ENCODE measurements at regions not wholly inside any gene's neighbourhood (a gene's known extent, or its start where the extent isn't known, plus 50 kb on each side); places are given as distances from the start of the nearest gene placed in this dataset.
"Not testable (repeated sequence)": the region's sequence is repeated elsewhere in the genome, so short reads cannot be mapped to it uniquely, and the experiment has no call there.

DNA sequence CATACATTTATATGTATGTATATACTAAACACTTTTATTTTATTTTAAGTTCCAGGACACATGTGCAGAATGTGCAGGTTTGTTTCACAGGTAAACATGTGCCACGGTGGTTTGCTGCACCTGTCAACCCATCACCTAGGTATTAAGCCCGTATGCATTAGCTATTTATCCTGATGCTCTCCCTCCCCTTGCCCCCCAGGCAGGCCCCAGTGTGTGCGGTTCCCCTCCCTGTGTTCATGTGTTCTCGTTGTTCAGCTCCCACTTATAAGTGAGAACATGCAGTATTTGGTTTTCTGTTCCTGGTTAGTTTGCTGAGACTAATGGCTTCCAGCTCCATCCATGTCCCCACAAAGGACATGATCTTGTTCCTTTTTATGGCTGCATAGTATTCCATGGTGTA lies 158.3 kb downstream of the TMEM132E start:
- intact Hi-C loops (cut with DNase I); H3K27me3 ChIP-seq (ENCODE audit: control insufficient read depth, insufficient read depth); H3K4me3 ChIP-seq (ENCODE audit: low read length); H3K9me3 ChIP-seq (ENCODE audit: control insufficient read depth, low read length); H3K4me1 ChIP-seq (ENCODE audit: control insufficient read depth, insufficient read depth, low read length); ATAC-seq; DNase-seq; H3K27ac ChIP-seq (ENCODE audit: low read length): not testable (repeated sequence)
- 88% methylated on average over 4 of the region's 4 CpGs for WGBS

DNA sequence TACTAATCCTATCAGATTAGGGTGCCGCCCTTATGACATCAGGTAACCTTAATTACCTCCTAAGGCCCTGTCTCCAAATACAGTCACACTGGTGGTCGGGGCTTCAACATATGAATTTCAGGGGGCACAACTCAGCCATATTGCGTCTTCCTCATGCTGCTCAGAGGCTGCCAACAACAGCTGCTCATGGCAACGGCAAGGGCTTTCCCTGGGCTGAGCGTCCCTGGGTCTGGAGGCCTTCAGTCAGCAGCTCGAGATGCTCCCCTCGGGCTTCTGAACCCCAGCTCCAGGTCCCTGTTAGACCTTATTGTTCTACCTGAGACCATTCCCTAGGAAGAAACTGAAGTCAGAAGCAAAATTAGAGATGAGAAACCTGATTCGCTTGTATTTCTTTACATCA lies 157.2 kb downstream of the TMEM132E start:
- intact Hi-C loops (cut with DNase I) = no loop called here
- H3K9me3 ChIP-seq (ENCODE audit: control insufficient read depth, low read length) = no peaks in the 10 kb centered on the region
- 65% methylated on average over 8 of the region's 8 CpGs for WGBS
- H3K4me3 ChIP-seq (ENCODE audit: low read length) = no peak overlapping the region
- DNase-seq (no peak), ATAC-seq (no peak)
- H3K4me1 ChIP-seq (ENCODE audit: control insufficient read depth, insufficient read depth, low read length) = no peaks in the 10 kb centered on the region
- no peaks in the 10 kb centered on the region for H3K27me3 ChIP-seq (ENCODE audit: control insufficient read depth, insufficient read depth)
- H3K27ac ChIP-seq (ENCODE audit: low read length) = no peak overlapping the region

DNA sequence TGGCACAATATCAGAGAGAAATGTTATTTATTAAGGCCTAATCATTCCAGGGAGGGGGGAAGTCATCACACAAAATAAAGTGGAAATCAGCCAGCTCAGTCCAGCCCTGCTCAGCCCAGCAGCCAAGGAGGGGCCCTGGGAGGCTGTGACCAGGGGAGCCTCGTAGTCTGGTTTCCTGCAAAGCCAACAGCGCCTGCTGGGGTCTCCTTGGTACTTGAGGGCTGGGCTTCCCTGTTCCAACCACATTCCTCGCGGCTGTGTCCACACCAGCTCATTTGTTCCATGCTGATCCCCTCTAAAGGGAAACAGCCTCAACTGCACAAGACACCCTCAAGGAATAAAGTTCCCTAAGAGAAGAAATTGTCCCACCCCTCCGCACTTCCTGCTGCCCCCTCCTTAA lies 154.0 kb downstream of the TMEM132E start:
- Histone ChIP-seq H3K27me3 (ENCODE audit: control insufficient read depth, insufficient read depth) (no peaks in the 10 kb centered on the region), H3K4me1 (ENCODE audit: control insufficient read depth, insufficient read depth, low read length) (no peaks in the 10 kb centered on the region), H3K4me3 (ENCODE audit: low read length) (no peak overlapping the region), H3K27ac (ENCODE audit: low read length) (no peak overlapping the region), H3K9me3 (ENCODE audit: control insufficient read depth, low read length) (no peaks in the 10 kb centered on the region)
- no peak for ATAC-seq
- intact Hi-C loops (cut with DNase I) = no loop called here
- 45% methylated on average over 5 of the region's 5 CpGs for WGBS
- no peak for DNase-seq

DNA sequence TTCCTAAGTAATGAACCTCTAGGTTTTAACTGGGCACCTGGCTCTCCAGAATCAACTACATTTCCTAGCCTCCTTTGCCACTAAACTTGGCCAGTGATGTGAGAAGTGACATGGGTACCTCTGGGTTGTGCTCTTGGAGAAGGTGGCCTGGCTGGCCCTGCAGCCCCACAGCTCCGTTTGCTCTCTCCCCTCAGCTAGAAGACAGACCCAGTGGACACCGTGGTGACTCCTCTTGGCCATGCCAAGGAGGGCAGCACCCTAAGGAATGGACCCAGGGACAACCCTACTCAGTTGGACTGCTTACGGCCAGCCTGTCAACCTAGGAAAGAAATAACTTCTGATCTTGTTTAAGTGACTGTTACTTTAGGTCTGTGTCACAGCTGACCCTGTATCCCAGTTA lies 151.4 kb downstream of the TMEM132E start:
- H3K27ac ChIP-seq (ENCODE audit: low read length) = no peak overlapping the region
- no peaks in the 10 kb centered on the region for H3K9me3 ChIP-seq (ENCODE audit: control insufficient read depth, low read length)
- H3K4me3 ChIP-seq (ENCODE audit: low read length) = no peak overlapping the region
- no peaks in the 10 kb centered on the region for H3K27me3 ChIP-seq (ENCODE audit: control insufficient read depth, insufficient read depth)
- intact Hi-C loops (cut with DNase I) = no loop called here
- DNase-seq = no peak
- ATAC-seq = no peak
- 73% methylated on average over 3 of the region's 3 CpGs for WGBS
- no peaks in the 10 kb centered on the region for H3K4me1 ChIP-seq (ENCODE audit: control insufficient read depth, insufficient read depth, low read length)

DNA sequence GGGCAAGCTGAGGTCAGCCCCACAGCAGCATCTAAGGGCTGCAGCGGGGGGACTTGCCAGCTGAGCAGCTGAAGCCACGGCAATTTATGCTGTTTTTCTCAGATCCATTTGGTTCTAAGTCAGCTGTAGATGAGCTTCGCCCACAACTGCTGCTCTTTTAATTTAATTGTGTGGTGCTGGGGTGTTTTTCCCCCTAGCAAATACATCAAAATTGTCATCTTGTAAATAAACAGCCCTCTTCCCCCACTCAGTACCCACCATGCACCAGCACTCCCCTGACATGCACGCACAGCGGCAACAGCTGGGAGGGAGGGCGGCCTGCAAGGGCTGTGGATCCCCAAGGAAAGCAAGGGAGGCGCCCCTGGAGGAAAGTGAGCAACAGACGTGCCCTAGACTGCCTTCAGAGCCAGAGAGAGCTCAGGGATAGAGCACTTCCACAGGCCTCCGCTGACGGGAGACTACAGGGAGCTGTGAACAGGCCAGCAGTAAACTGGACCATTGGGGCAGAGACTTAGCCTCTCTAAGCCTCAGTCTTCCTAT lies 149.5 kb downstream of the TMEM132E start:
- 49% methylated on average over 10 of the region's 10 CpGs for WGBS

DNA sequence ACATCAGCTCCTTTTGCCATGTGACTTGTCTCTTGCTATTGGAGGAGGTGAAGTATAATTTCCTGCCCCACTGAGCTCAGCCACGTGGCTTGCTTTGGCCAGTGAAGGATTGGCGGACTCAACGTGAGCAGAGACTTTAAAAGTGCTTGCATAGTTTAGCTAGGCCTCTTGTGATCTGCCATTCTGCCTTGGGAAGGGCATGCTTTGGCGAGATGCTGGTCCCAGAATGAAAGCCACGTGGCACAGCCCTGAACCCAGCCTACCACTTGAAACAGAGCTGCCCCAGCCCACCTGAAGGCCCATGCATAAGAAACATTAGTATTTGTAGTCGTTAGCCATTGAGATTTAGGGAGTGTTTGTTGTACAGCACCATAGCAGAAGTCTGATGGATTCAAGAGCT lies 148.2 kb downstream of the TMEM132E start:
- Histone ChIP-seq H3K9me3 (ENCODE audit: control insufficient read depth, low read length) (no peaks in the 10 kb centered on the region), H3K27ac (ENCODE audit: low read length) (no peak overlapping the region), H3K4me1 (ENCODE audit: control insufficient read depth, insufficient read depth, low read length) (no peaks in the 10 kb centered on the region), H3K27me3 (ENCODE audit: control insufficient read depth, insufficient read depth) (no peaks in the 10 kb centered on the region), H3K4me3 (ENCODE audit: low read length) (no peak overlapping the region)
- WGBS = 50% methylated on average over 6 of the region's 6 CpGs
- ATAC-seq = no peak
- intact Hi-C loops (cut with DNase I) = no loop called here
- DNase-seq = no peak

More for the DNA sequence above, 149.5 kb downstream of the TMEM132E start:
- no peak for DNase-seq
- no peaks in the 10 kb centered on the region for H3K27me3 ChIP-seq (ENCODE audit: control insufficient read depth, insufficient read depth)
- H3K4me3 ChIP-seq (ENCODE audit: low read length) = no peak overlapping the region
- ATAC-seq = no peak
- intact Hi-C loops (cut with DNase I) = no loop called here
- H3K9me3 ChIP-seq (ENCODE audit: control insufficient read depth, low read length) = no peaks in the 10 kb centered on the region
- H3K4me1 ChIP-seq (ENCODE audit: control insufficient read depth, insufficient read depth, low read length) = no peaks in the 10 kb centered on the region
- no peak overlapping the region for H3K27ac ChIP-seq (ENCODE audit: low read length)

DNA sequence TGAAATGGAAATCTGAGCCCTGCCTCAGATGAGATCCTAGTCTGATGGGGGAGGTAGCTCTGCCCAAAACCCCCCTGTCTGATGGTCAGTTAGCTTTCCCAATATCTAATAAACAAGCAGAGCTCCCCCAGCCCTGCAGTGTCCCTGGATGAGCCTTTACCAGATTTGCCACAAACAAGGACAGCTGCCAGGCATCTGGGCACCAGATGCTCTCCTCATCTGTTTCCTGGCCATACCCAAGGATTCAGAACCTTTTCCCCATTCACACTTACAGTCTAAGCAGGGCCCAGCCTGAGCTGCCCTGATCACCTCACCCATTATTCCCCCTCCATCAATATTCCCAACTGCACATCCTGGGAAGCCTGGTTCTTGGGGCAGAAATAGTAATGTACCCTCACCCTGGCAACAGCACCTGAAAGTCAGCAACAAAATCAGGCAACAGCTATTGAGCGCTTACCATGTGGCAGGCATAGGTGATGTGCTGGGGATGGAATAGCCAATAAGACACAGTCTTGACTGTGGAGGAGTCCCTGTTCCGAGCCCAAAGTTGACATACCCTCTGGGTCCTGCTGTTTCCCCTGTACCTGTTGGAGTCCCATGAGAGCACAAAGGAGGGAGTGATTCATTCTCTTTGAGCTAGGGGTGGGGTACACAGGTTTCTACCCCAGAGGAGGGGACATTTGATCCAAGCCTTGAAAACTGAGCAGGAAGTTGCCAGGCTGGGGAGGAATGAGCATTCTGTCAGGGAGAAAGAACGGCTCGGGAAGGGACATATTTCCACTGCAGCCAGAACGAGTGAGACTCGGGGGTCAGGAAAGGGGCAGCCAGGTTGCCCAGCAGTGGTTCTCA lies 147.4 kb downstream of the TMEM132E start:
- no peak for DNase-seq
- Histone ChIP-seq H3K9me3 (ENCODE audit: control insufficient read depth, low read length) (no peaks in the 10 kb centered on the region), H3K27ac (ENCODE audit: low read length) (no peak overlapping the region), H3K4me1 (ENCODE audit: control insufficient read depth, insufficient read depth, low read length) (no peaks in the 10 kb centered on the region), H3K4me3 (ENCODE audit: low read length) (no peak overlapping the region), H3K27me3 (ENCODE audit: control insufficient read depth, insufficient read depth) (no peaks in the 10 kb centered on the region)
- intact Hi-C loops (cut with DNase I) = no loop called here
- WGBS = 72% methylated on average over 6 of the region's 6 CpGs
- ATAC-seq = no peak

DNA sequence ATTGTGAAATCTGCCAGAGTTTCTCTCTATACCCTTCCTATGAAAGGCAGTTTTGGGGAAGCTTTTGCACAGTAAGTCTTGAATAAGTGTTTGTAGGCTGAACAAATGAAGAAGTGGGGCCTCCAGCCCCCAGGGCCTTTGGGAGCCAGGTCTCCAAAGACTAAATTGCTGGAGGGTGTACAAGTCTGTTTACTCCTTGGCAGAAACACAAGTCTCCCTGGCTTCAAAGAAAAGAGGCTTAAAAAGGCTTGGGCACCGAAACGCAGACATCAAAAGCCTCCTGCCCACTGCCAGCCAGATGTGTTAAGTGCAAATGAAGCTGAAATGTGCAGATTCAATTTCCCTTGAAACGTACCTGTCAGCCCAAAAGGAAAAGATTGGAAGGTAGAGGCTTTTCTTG lies 146.3 kb downstream of the TMEM132E start:
- DNase-seq (no peak), ATAC-seq (no peak)
- H3K27ac ChIP-seq (ENCODE audit: low read length) = no peak overlapping the region
- 56% methylated on average over 3 of the region's 3 CpGs for WGBS
- intact Hi-C loops (cut with DNase I) = no loop called here
- H3K9me3 ChIP-seq (ENCODE audit: control insufficient read depth, low read length) = no peaks in the 10 kb centered on the region
- H3K27me3 ChIP-seq (ENCODE audit: control insufficient read depth, insufficient read depth) = no peaks in the 10 kb centered on the region
- H3K4me1 ChIP-seq (ENCODE audit: control insufficient read depth, insufficient read depth, low read length) = no peaks in the 10 kb centered on the region
- H3K4me3 ChIP-seq (ENCODE audit: low read length) = no peak overlapping the region

DNA sequence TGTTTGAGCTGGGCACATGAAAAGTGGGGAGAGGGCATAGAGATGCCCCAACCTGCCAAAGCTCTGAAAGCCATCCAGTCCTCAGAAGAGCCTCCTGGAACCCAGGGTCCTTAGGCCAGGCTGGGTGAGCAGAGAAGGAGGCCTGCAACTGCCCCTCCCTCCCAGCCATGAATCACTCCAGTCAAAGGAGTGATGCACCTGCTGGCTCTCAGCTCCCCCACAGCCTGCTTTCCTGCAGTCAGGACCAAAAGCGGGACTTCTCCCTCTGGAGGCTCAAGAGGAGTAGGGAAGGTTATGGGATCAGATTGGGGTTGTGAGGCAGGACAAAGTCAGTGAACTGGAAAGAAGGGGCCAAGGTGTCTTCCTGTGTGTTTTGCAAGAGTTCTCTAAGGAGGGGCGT lies 145.6 kb downstream of the TMEM132E start:
- no peaks in the 10 kb centered on the region for H3K27me3 ChIP-seq (ENCODE audit: control insufficient read depth, insufficient read depth)
- ATAC-seq = no peak
- intact Hi-C loops (cut with DNase I) = no loop called here
- no peak for DNase-seq
- no peaks in the 10 kb centered on the region for H3K9me3 ChIP-seq (ENCODE audit: control insufficient read depth, low read length)
- no peak overlapping the region for H3K4me3 ChIP-seq (ENCODE audit: low read length)
- H3K27ac ChIP-seq (ENCODE audit: low read length) = no peak overlapping the region
- no peaks in the 10 kb centered on the region for H3K4me1 ChIP-seq (ENCODE audit: control insufficient read depth, insufficient read depth, low read length)
- WGBS = 58% methylated on average over 2 of the region's 2 CpGs

DNA sequence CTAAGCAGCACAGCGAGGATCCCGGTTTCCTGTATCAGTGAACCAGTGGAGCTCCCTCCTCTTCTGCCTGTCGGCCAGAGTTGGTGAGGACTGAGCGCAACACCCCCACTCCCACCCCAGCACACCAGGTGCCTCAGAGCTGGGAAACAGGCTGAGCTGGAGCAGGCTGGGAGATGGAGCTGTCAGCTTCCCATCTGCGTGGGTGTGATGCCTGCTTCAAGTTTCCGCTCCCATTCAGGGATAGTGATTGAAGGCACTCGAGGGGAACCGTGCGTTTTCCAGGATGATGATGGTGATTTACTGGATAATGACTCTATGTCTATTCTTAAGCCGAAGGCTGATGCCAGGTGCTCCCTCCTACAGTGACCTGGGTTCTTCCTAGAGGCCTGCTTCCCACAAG lies 144.5 kb downstream of the TMEM132E start:
- ATAC-seq (no peak), DNase-seq (no peak)
- Histone ChIP-seq H3K27ac (ENCODE audit: low read length) (no peak overlapping the region), H3K27me3 (ENCODE audit: control insufficient read depth, insufficient read depth) (no peaks in the 10 kb centered on the region), H3K4me1 (ENCODE audit: control insufficient read depth, insufficient read depth, low read length) (no peaks in the 10 kb centered on the region), H3K9me3 (ENCODE audit: control insufficient read depth, low read length) (no peaks in the 10 kb centered on the region), H3K4me3 (ENCODE audit: low read length) (no peak overlapping the region)
- WGBS = 68% methylated on average over 10 of the region's 10 CpGs
- intact Hi-C loops (cut with DNase I) = no loop called here

DNA sequence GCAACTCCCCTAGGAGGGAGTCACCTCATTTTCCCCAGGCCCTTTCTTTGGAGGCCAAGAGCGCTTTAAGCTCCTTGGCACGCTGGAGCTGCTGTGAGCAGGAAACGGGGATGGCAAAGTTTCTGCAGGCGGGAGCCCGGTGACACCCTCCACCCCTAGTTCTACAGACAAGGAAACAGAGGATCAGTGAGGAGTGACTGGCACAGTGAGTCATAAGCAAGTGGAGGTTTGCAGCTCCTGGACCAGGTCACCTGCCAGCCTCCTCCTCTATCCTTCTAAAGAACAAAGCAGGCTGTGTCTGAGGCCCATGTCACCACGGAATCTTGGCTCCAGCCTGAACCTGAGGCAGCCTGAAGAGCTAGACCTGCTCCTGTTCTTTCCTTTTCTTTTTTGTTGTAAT lies 141.9 kb downstream of the TMEM132E start:
- no peaks in the 10 kb centered on the region for H3K9me3 ChIP-seq (ENCODE audit: control insufficient read depth, low read length)
- ATAC-seq = no peak
- intact Hi-C loops (cut with DNase I) = no loop called here
- H3K27ac ChIP-seq (ENCODE audit: low read length) = no peak overlapping the region
- H3K27me3 ChIP-seq (ENCODE audit: control insufficient read depth, insufficient read depth) = no peaks in the 10 kb centered on the region
- no peak overlapping the region for H3K4me3 ChIP-seq (ENCODE audit: low read length)
- DNase-seq = no peak
- no peaks in the 10 kb centered on the region for H3K4me1 ChIP-seq (ENCODE audit: control insufficient read depth, insufficient read depth, low read length)
- 74% methylated on average over 6 of the region's 6 CpGs for WGBS

DNA sequence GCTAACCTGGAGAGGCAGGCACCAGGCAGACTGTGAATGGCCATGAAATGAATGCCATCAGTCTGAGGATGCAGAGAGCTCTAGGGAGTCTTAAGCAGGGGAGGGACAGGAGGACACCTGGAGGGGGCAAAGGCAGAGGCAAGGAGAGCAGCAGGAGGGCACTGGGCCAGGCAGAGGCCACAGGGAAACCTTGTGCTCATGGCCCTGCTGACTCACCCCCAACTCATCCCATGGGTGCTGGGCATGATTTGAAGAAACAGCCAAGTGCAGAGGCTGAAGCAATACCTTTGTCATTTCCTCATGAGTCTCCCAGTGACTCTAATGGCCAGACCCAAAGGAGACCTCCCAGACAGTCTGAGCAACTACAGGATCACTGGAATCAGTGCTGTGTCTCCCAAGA lies 141.4 kb downstream of the TMEM132E start:
- ATAC-seq (no peak), DNase-seq (no peak)
- intact Hi-C loops (cut with DNase I) = no loop called here
- Histone ChIP-seq H3K27ac (ENCODE audit: low read length) (no peak overlapping the region), H3K4me1 (ENCODE audit: control insufficient read depth, insufficient read depth, low read length) (no peaks in the 10 kb centered on the region), H3K9me3 (ENCODE audit: control insufficient read depth, low read length) (no peaks in the 10 kb centered on the region), H3K27me3 (ENCODE audit: control insufficient read depth, insufficient read depth) (no peaks in the 10 kb centered on the region), H3K4me3 (ENCODE audit: low read length) (no peak overlapping the region)

Data from right cardiac atrium (tissue), 5 donors.